Neuronal stem cell (in vitro differentiated cells): ENCODE measurements at regions not wholly inside any gene's neighbourhood (a gene's known extent, or its start where the extent isn't known, plus 50 kb on each side); places are given as distances from the start of the nearest gene placed in this dataset.

Source experiments
- DNase-seq: peaks from one replicate; pipeline ENCODE4 v3.0.0-alpha.2; 2013; ENCODE audit warnings: low spot score
- H2AFZ ChIP-seq: one replicate; pipeline ENCODE4 v1.6.1; 2013; ENCODE audit warnings: mild to moderate bottlenecking, low read length, inconsistent platforms
- H2AK5ac ChIP-seq: 2 replicates; pipeline ENCODE4 v1.6.1; 2013; ENCODE audit warnings: low read depth, mild to moderate bottlenecking, inconsistent platforms, low read length, moderate library complexity, mixed read lengths
- H2BK120ac ChIP-seq: 2 replicates; pipeline ENCODE4 v1.6.1; 2013; ENCODE audit warnings: low read depth, mild to moderate bottlenecking, inconsistent platforms, low read length, moderate library complexity, mixed read lengths
- H2BK12ac ChIP-seq: one replicate; pipeline ENCODE4 v1.6.1; 2013; ENCODE audit warnings: low read length, inconsistent platforms
- H2BK15ac ChIP-seq: 2 replicates; pipeline ENCODE4 v1.6.1; 2013; ENCODE audit warnings: mild to moderate bottlenecking, low read length, inconsistent platforms, mixed read lengths
- H2BK5ac ChIP-seq: one replicate; pipeline ENCODE4 v1.6.1; 2013; ENCODE audit warnings: inconsistent platforms, mild to moderate bottlenecking, low read length, moderate library complexity
- H3K14ac ChIP-seq: one replicate; pipeline ENCODE4 v1.6.1; 2013; ENCODE audit warnings: low read length, inconsistent platforms
- H3K18ac ChIP-seq: 2 replicates; pipeline ENCODE4 v1.6.1; 2013; ENCODE audit warnings: low read length, inconsistent platforms
- H3K23ac ChIP-seq: 2 replicates; pipeline ENCODE4 v1.6.1; 2013; ENCODE audit warnings: low read depth, mild to moderate bottlenecking, mixed read lengths, low read length, inconsistent platforms; ENCODE audit not compliant: poor library complexity
- H3K27ac ChIP-seq: replicated peaks from 3 replicates; pipeline ENCODE4 v1.5.1; 2013; ENCODE audit warnings: low read length, inconsistent platforms
- H3K27me3 ChIP-seq, 3 experiments: 2 replicates each; pipeline ENCODE4 v1.6.1; 2013; ENCODE audit warnings: low read length in 3 of 3, mild to moderate bottlenecking in 2 of 3, inconsistent platforms in 1 of 3, low read depth in 1 of 3, mixed read lengths in 1 of 3, moderate library complexity in 1 of 3; ENCODE audit not compliant: control insufficient read depth in 3 of 3, insufficient read depth in 3 of 3
- H3K36me3 ChIP-seq, 2 donors: replicated peaks in 1 of 2; 2 replicates each; pipeline ENCODE4 v1.6.1; 2013; ENCODE audit warnings: low read length in 2 of 2; ENCODE audit not compliant: control insufficient read depth in 2 of 2, insufficient read depth in 2 of 2
- H3K4ac ChIP-seq: 2 replicates; pipeline ENCODE4 v1.6.1; 2013; ENCODE audit warnings: inconsistent platforms, mild to moderate bottlenecking, low read length, moderate library complexity
- H3K4me1 ChIP-seq, 2 donors: 1 replicate in 1 of 2; 2 replicates in 1 of 2; pipeline ENCODE4 v1.6.1; 2013; ENCODE audit warnings: low read length in 2 of 2, low read depth in 1 of 2; ENCODE audit not compliant: control insufficient read depth in 2 of 2, insufficient read depth in 1 of 2
- H3K4me2 ChIP-seq: one replicate; pipeline ENCODE4 v1.6.1; 2013; ENCODE audit warnings: mild to moderate bottlenecking, low read length, inconsistent platforms; ENCODE audit not compliant: insufficient read depth, poor library complexity, severe bottlenecking
- H3K4me3 ChIP-seq, 2 donors: 2 replicates each; pipeline ENCODE4 v1.5.1; 2013; ENCODE audit warnings: low read length in 2 of 2, mild to moderate bottlenecking in 2 of 2, inconsistent platforms in 1 of 2, moderate library complexity in 1 of 2
- H3K79me1 ChIP-seq: one replicate; pipeline ENCODE4 v1.6.1; 2013; ENCODE audit warnings: low read depth, mild to moderate bottlenecking, inconsistent platforms, low read length, moderate library complexity
- H3K9ac ChIP-seq: one replicate; pipeline ENCODE4 v1.6.1; 2013; ENCODE audit warnings: mild to moderate bottlenecking, low read depth, low read length, inconsistent platforms; ENCODE audit not compliant: poor library complexity
- H3K9me3 ChIP-seq, 2 donors: replicated peaks in 1 of 2; 2 replicates each; pipeline versions ENCODE3 to v1.6.1; 2013; ENCODE audit warnings: low read length in 2 of 2, mild to moderate bottlenecking in 2 of 2, inconsistent platforms in 1 of 2, low read depth in 1 of 2, mixed read lengths in 1 of 2, moderate library complexity in 1 of 2; ENCODE audit not compliant: control insufficient read depth in 2 of 2, insufficient read depth in 1 of 2
- H4K8ac ChIP-seq: one replicate; pipeline ENCODE4 v1.6.1; 2013; ENCODE audit warnings: low read depth, mild to moderate bottlenecking, inconsistent platforms, low read length, moderate library complexity
- H4K91ac ChIP-seq: one replicate; pipeline ENCODE4 v1.6.1; 2013; ENCODE audit warnings: low read length, low read depth, mild to moderate bottlenecking, inconsistent platforms; ENCODE audit not compliant: poor library complexity
- WGBS, 2 donors: extraction: QIAGEN DNeasy Blood & Tissue Kit; methylation state at CpG; one replicate each; pipeline ENCODE4 v1.1.7; 2013; ENCODE audit warnings: missing lambda C conversion rate in 2 of 2, mixed read lengths in 1 of 2; ENCODE audit not compliant: insufficient read length in 2 of 2, insufficient replicate concordance in 1 of 2; ENCODE audit errors: extremely low coverage in 2 of 2; 5-methylcytosine and 5-hydroxymethylcytosine counted together

DNA sequence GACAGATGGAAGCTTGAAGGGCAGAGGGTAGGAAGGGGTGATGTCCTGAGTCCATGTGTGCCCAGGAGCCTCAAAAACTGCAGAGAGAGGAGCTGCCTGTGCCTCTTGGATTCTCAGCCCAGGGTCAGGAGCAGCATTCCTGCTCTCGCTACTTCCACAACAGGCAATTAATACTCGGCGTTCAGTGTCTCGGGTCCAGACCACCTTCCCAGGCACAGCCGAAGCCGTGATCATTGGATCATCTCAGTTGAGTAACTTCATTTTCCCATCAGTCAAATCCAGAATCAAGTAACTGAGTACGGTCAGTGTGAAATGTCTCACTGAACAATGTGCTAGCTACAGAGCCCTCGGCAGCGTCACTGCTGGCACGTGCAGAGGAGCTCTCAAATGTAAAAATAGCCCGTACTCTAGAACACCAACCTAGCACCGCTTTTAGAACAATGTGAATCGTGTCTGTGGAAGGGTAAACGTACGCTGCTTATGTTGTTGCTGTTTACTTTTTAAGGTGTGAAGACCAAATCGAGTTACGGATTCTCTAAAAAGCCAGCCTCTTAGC lies 63.5 kb upstream of the IRX4 start:
- no peak overlapping the region for H3K9ac ChIP-seq

GRCh38 chr5:1945606-1946005 lies 62.9 kb upstream of the IRX4 start:
- Histone ChIP-seq H3K9me3 (peaks cover 0 to 3% of the 10 kb centered on the region in 2 donors), H3K4me3 (no peak overlapping the region), H2AFZ (no peak overlapping the region), H3K27me3 (peaks cover 0 to 2% (median 0%) of the 10 kb centered on the region in 3 experiments), H4K91ac (no peak overlapping the region), H3K27ac (no peak overlapping the region), H3K9ac (no peak overlapping the region), H3K14ac (no peak overlapping the region), H2AK5ac (peak overlapping the region; percentile 6), H2BK5ac (no peak overlapping the region), H3K4me2 (no peak overlapping the region), H2BK12ac (no peak overlapping the region), H3K4ac (no peak overlapping the region), H3K23ac (no peak overlapping the region), H2BK15ac (no peak overlapping the region), H4K8ac (no peak overlapping the region), H3K36me3 (no peaks in the 10 kb centered on the region), H3K79me1 (no peaks in the 10 kb centered on the region), H3K18ac (peak overlapping the region; percentile 54), H3K4me1 (peaks cover 0 to 2% of the 10 kb centered on the region in 2 donors), H2BK120ac (no peak overlapping the region)
- no CpG with 5 or more reads among the region's 13 CpGs for WGBS, 2 donors
- no peak for DNase-seq

More for the DNA sequence above, 63.5 kb upstream of the IRX4 start:
- Histone ChIP-seq H3K4me2 (no peak overlapping the region), H3K14ac (no peak overlapping the region), H2BK15ac (no peak overlapping the region), H3K27me3 (peaks cover 0 to 2% (median under 1%) of the 10 kb centered on the region in 3 experiments), H4K91ac (no peak overlapping the region), H3K36me3 (no peaks in the 10 kb centered on the region), H3K4me3 (no peak overlapping the region), H3K4me1 (peaks cover 0 to 2% of the 10 kb centered on the region in 2 donors), H3K23ac (no peak overlapping the region), H3K9me3 (peaks cover 0 to 3% of the 10 kb centered on the region in 2 donors), H2AFZ (no peak overlapping the region), H3K4ac (no peak overlapping the region), H4K8ac (no peak overlapping the region), H3K18ac (no peak overlapping the region), H2BK120ac (no peak overlapping the region), H3K27ac (no peak overlapping the region), H2AK5ac (no peak overlapping the region), H2BK12ac (no peak overlapping the region), H2BK5ac (no peak overlapping the region), H3K79me1 (no peaks in the 10 kb centered on the region)
- WGBS, 2 donors: no CpG with 5 or more reads among the region's 17 CpGs
- no peak for DNase-seq

DNA sequence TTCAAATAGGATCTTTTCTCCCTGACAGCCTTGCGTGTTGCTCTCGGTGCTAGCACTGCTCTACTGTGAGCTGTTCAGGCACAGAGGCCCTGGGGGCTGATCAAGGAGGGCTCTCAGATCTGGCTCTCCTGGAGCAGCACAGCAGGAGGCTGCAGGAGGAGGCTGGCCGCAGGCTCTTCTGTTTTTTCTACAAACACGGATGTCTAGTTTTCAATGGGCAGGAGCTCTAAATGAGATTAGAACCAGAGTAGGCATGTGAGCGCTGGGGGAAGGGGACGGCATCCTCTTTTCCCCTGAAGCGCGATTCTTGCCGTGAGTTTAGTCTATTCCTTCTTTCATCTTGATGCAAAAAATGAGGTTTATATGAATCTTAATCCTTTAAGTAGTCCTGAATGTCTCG lies 61.7 kb upstream of the IRX4 start:
- Histone ChIP-seq H3K4me3 (no peak overlapping the region), H2BK12ac (no peak overlapping the region), H4K8ac (no peak overlapping the region), H3K4me2 (no peak overlapping the region), H3K18ac (no peak overlapping the region), H3K79me1 (no peaks in the 10 kb centered on the region), H2BK5ac (no peak overlapping the region), H2BK15ac (no peak overlapping the region), H2AFZ (no peak overlapping the region), H3K4me1 (peaks cover 0 to 2% of the 10 kb centered on the region in 2 donors), H3K27ac (no peak overlapping the region), H3K36me3 (no peaks in the 10 kb centered on the region), H3K9me3 (peaks cover 0 to 3% of the 10 kb centered on the region in 2 donors), H3K23ac (no peak overlapping the region), H3K27me3 (peaks cover 0 to 2% (median 0%) of the 10 kb centered on the region in 3 experiments), H3K9ac (no peak overlapping the region), H3K4ac (no peak overlapping the region), H2AK5ac (no peak overlapping the region), H3K14ac (no peak overlapping the region), H2BK120ac (no peak overlapping the region), H4K91ac (no peak overlapping the region)
- no peak for DNase-seq
- no CpG with 5 or more reads among the region's 10 CpGs for WGBS, 2 donors

- Histone ChIP-seq H2BK120ac (no peak overlapping the region), H4K8ac (no peak overlapping the region), H3K36me3 (no peaks in the 10 kb centered on the region), H3K14ac (no peak overlapping the region), H3K18ac (no peak overlapping the region), H3K4me1 (peaks cover 0 to 2% of the 10 kb centered on the region in 2 donors), H3K79me1 (no peaks in the 10 kb centered on the region), H2AK5ac (no peak overlapping the region), H4K91ac (no peak overlapping the region), H2BK5ac (no peak overlapping the region), H3K27me3 (peaks cover 0 to 2% (median 0%) of the 10 kb centered on the region in 3 experiments), H2BK15ac (no peak overlapping the region), H3K9me3 (peaks cover 0 to 3% of the 10 kb centered on the region in 2 donors), H3K9ac (no peak overlapping the region), H3K4ac (no peak overlapping the region), H3K4me2 (no peak overlapping the region), H2BK12ac (no peak overlapping the region), H3K4me3 (no peak overlapping the region), H3K23ac (no peak overlapping the region), H2AFZ (no peak overlapping the region), H3K27ac (no peak overlapping the region)
- no CpG with 5 or more reads among the region's 11 CpGs for WGBS, 2 donors
- no peak for DNase-seq
Measured at GRCh38 chr5:1943481-1943880, 60.8 kb upstream of the IRX4 start.
